ENCODE measurements at regions not wholly inside any gene's neighbourhood (a gene's known extent, or its start where the extent isn't known, plus 50 kb on each side); places are given as distances from the start of the nearest gene placed in this dataset.
A peak's percentile ranks its signal among the peaks of the same experiment; 100 is the strongest.
"Not testable (repeated sequence)": the region's sequence is repeated elsewhere in the genome, so short reads cannot be mapped to it uniquely, and the experiment has no call there.

DNA sequence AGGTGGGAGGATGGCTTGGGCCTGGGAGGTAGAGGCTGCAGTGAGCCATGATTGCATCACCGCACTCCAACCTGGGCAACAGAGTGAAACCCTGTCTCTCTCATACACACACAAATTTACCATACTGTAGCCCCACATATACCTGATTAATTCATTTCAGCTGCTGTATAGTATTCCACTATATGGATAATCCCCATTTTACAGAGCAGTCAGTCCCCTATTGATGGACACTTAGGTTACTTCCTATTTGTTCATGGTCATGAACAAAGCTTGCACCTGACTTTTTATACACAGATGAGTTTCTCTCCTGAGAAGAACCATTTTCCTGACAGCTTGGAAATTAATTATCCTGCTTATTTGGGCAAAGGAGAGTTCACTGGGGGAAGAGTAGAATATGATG lies 59.2 kb downstream of the EMX2 start:
- no peak for DNase-seq (ENCODE audit: low read depth)

DNA sequence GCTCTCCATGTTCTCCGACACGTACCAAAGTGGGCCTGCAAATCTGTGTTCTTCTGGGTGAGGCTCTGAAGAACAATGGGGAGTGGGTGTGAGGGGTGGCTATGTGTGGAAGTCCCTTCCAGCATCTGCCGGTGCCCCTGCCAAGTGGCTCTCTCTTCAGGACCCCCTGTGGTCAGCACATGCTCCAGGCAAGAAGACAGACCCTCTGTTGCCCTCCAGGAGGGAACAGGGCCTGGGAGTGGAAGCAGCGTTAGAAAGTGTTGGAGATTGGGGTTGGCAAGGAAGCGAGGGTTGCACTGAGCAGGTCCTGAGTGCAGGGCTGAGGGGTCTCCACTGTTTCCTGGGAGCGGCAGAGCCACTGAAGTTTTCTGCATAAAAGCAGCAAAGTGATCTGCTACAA lies 60.5 kb downstream of the EMX2 start:
- DNase-seq (ENCODE audit: low read depth), result no peak

DNA sequence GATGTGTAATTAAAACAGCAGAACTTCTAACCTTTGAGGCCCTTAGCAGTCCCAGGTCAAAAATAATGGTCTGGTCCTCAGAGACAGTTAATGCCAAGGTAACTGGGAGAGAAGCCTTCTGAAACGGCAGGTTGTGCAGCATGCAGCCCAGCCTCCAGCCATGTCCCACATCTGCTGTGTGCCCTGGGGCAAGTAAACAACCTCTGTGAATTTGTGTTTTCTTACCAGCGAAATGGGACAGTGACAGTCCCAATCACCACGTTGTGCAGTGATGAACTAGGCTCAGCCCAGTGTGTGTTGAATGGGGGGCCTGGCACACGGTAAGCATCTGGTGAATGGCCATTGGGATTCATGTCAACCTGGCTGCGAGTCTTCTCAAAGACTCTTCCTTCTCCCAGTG lies 61.2 kb downstream of the EMX2 start:
- DNase-seq (ENCODE audit: low read depth), result no peak

DNA sequence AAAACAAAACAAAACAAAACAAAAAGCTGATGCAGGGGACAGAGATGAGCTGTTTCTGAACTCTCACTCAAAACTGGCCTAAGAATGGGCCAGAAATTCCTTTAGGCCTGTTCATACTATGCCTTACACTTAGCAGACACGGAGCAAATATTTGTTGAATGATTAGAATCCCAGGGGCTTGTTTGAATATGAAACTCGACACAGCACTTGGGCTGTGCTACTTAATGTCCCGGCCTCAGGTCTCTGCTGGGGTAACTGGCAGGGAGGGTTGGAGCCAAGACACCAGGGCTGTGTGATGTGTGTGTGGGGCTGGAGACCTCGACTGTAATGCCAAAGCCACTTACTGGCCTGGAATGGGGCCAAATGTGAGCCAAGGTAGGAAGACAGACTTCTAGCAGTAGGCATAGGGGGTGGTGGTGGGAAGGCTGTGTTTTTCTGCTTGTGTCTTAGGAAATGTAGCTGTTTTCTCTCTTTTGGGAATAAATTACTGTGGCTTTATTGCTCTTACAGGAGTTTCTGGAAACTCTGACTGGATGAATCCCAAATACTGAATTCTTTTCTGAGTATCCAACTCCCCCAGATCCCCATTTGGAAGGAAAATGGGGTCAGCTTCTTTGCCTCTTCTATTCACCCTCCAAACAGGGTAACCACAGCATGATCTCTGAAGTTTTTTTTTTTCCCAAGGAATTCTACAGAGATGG lies 66.7 kb downstream of the EMX2 start:
- DNase-seq (ENCODE audit: low read depth), result peak; percentile 65

DNA sequence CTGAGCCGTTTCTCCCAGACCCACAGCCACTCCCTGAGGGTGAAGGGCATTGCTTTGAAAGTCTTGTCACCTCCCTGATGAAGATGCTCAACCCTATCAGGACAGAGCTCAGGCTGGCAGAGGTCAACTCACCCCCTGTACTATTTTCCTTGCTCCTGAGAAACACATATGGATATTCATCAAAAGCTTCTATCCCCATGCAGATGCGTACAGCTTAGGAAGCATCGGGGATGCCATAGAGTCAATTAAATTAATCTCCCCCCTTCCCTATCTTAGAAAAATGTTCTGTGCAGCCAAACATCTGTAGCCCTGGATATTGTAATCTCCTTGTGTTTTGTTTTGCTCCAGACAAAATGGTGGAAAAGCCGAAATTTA lies 67.2 kb downstream of the EMX2 start:
- DNase-seq (ENCODE audit: low read depth), result no peak

DNA sequence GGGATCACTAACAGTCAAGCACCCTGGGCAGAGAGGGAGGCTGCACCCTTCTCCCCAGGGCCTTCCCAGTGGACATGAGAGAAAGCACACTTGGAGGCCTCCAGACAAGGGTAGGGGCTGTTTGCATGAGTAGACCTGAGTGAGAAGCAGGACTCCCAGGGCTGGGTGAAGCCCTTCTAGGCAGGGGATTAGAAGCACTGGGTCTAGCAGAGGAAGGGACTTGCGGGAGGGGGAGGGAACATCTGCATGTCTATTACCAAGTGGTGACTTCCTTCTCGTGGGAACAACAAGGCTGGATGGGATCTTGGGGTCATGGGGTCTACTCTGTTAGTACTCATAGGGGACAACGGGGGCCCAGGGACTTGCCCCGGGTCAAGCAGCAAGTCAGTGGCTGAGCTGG lies 67.8 kb downstream of the EMX2 start:
- no peak for DNase-seq (ENCODE audit: low read depth)

DNA sequence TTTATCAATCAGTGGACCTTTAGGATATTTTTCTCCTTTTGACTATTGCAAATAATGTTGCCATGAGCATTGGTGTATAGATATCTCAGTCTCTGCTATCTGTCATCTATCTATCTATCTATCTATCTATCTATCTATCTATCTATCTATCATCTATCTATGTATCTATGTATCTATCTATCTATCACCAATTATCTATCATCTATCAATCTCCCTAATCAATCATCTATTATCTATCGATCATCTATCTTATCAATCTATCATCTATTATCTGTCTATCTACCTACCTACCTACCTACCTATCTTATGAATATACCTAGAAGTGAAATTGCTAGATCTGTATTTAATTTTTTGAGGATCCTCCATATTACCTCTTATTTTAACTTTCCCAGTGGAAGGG lies 69.6 kb downstream of the EMX2 start:
- no peak for DNase-seq (ENCODE audit: low read depth)

DNA sequence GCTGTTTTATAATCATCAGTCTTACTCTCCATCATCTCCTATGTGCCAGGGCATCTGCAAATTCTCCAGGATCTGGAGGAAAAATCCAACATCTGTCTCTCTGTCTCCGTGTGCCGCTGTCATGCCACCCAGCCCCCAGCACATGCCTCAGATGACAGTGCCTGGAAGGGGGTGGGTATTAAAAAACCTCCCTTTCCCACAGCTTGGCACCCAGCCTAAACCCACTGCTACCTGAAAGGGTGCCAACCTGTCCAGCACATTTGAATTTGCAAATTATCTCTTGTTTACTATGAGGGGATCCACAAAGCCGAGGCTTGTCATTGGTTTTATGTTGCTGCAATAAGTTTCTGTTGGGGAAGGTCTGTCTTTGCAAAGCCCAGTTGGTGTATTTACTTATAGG lies 73.1 kb downstream of the EMX2 start:
- DNase-seq (ENCODE audit: low read depth), result no peak

DNA sequence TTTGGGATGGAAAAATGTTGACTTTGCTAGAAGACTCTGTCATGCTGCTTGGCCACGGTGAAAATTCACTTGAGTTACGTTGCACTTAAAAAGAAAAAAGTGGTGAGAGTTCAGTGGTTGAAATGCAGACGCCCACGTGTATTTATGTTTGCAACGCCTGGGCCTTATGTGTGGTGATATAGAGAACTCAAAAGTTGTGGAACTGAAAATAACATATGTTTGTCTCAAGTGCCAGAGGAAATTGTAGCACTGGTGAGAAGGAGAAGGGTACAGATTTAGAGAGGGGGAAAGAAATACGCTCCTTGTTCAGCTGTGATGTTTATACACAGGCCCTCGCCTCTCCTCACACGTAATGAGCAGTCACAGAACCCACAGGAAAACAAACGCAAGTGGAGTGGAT lies 73.6 kb downstream of the EMX2 start:
- no peak for DNase-seq (ENCODE audit: low read depth)

DNA sequence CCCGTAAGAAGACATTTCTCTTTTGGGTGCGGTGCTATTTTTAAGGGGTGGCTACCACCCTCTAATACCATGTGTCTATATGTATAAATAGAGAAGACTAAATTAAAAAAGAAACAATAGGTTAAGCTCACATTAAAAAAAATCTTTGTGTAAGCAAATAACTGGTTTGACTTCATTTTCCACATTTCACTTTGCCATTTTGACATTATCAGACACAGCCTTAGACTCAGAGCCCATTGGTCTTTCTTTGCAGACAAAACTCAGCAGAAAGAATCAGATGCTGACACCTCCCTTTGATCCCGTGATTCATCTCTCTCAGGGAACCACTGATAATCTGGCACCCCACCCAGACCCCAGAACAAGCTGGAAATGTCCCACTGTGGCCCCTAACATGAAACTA lies 74.5 kb downstream of the EMX2 start:
- DNase-seq (ENCODE audit: low read depth), result no peak

DNA sequence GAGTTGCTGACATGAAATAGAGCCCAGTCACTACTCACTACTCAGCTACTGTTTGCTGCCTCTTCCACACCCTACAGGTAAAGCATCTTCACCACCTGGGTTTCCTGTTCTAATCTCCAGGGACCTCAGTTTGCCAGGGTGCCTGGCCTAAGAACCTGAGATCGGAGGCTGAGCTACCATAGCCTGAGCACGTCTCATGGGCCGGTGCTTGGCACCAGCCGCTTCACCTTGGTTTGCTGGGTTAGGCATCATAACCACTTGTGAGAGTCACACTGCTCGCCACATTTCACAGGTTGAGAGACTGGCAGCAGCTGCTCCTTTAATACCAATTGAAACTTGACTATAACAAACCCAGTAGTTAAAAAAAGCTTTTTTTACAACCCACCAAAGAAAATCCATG lies 75.1 kb downstream of the EMX2 start:
- DNase-seq (ENCODE audit: low read depth), result no peak

DNA sequence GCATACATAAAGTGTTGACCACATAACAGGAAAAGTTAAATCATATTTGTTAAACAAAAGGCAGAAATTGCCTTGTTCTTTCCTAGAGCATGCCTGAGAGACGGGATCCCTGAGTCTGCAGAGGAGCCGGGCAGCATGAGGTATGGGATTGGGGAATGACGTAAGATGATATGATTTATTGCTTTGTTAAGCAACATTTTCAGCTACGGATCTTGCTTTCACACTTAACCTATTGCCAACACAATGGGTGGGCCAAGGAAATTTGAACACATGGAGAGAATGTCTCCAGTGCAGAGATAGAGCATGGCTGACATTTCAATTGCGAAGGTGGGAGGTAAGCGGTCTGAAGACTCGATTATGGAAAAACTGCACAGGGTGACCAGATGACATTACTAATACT lies 76.7 kb downstream of the EMX2 start:
- DNase-seq (ENCODE audit: low read depth), result no peak

DNA sequence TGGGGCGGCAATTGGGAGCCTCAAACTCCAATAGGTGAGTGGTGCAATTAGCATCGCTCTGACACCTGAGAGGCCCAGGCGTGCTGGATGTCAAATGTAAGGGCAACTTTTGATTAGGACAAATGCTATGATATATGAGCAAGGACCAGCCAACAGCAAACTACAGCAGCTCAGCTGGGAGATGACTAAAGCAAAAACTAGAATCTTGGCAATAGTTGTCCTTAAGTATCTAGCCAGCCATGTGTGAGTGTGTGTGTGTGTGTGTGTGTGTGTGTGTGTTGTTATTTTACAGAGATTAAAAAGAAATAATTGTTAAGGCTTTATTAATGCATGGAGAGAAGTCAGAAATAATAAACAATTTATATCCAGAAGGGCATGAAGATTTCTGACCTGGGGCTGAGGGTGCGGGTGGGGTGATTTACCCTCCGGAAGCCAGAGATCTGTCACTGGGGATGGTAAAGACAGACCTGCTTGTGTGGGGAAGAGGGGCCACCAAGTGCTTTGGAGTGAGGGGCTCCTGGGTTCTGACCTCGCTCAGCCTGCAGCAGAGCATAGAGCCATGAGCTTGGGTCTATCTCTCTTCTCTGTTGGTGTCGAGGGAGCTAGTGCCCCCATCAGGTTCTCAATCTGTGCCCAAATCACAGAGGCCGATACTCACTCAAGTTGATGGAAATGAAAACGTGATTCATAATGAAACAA lies 77.3 kb downstream of the EMX2 start:
- no peak for DNase-seq (ENCODE audit: low read depth)

DNA sequence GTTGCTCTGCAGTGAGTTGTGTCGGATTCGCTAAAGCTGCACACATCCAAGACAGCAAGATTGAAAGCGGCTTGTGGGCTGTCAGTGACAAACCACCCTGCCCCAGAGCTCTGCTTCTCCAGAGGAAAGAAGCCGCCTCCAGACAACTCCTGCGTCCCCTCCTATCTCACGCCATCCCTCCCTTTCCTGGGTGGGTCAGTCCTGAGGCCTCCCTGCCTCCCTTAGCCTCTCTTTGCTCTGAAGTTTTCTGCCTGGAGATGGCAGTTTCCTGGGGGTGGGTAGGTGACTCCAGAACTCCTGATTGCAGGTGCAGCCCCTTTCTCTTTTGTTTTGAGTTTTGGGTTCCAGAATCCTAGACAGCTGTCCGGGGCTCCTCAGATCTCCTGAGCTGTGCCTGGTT lies 78.7 kb downstream of the EMX2 start:
- no peak for DNase-seq (ENCODE audit: low read depth)

DNA sequence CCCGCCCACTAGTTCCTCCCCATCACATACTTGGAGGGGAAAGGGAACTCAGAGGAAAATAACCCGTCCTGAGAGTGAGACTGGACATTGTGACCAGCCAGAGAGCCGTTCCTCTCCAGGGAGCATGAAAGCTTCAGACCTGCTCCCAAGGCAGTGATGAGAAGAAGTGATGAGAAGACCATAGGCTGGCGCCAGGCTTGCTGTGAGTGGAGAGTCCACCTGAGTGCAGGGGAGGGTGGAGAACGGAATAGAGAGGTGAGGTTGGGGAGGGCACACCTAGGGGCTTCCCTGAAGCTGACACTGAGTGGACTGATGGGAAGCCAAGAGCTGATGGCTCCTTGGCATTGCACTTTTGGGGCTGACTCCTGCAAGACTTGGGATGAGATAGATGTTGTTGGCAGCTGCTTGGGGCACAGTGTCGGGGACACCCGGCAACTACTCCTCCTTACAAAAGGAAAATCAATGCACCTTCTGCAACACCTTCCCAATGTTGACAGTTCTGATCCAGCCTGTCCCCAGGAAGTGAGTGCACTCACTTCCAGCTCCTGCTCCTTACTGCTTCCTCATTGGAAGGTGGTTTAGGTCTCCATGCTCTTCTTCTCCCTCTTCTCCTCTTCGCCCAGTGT lies 79.4 kb downstream of the EMX2 start:
- DNase-seq (ENCODE audit: low read depth), result no peak

DNA sequence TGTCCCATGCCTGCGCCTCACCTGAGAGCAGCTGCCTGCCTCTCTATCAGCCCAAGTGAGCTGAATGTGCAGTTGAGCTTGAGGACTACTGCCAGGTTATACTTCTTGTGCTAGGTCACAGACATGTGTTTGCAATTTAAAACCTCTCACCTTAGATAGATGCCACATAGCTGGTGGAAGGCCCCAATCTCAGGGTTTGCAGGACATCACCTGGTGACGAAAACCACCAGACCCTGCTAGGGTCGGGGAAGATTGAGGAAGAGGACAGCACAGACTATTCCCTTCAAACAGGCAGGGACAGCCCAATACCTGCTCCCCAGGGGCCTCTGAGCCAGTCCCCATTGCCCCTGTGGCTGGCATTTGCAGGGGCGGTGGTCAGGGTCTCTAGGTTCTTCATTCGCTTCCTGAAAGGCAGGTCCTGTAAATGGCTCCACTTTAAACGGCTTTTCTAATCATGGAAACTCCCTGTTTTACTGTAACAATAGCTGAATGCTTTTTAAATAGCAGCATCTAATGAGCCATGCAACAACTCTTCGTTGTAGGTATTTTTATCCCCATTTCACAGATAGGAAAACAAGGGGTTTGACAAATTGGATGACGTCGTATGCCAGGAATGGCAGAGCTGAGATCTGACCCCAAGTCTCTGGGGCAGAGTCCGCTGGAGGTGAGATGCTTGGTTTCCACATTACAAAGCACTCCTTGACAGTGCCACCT lies 80.1 kb downstream of the EMX2 start:
- no peak for DNase-seq (ENCODE audit: low read depth)

DNA sequence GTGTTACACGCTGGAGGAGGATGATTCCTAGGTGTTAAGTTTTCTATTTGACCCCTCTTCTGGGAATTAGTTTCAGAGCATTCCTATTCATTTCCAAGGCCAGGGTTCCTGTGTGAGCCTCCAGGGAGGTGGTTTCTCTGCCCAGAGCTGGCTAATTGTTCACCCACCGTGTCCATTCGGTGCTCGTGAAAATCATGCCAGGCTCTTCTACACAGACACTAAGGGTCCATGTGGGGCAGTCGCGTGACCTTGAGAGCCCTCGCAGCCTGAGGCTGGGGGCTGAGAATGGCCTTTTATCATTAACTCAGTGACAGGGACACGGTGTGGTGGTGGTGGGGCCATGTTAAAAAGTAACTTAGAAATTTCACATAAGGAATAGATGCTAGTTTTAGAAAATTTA lies 83.7 kb downstream of the EMX2 start:
- DNase-seq (ENCODE audit: low read depth), result no peak

DNA sequence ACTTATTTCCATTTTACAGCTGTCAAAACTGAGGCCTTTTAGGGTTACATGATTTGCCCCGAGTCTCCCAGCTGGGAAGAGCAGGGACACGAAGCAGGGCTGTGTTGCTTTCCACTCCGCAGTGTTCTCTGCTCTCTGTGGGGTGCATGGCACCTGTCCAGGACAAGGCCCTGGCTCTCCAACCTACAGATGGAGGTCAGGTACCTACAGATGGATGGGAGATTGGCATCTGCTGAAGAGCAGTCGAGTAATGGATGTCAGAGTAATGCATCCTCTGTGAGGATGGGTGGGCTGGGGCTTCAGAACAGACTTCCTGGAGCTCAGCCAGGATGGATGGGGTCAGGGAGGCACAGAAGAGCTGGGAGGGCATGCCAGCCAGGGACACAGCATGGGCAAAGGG lies 85.0 kb downstream of the EMX2 start:
- no peak for DNase-seq (ENCODE audit: low read depth)

DNA sequence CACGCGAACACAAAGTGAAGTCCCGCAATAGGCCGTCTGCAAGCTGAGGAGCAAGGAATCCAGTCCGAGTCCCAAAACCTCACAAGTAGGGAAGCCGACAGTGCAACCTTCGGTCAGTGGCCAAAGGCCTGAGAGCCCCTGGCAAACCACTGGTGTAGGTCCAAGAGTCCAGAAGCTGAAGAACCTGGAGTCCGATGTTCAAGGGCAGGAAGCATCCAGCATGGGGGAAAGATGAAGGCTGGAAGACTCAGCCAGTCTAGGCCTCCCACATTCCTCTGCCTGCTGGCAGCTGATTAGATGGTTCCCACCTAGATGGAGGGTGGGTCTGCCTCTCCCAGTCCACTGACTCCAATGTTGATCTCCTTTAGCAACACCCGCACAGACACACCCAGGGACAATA lies 87.2 kb downstream of the EMX2 start:
- DNase-seq (ENCODE audit: low read depth), result not testable (repeated sequence)

DNA sequence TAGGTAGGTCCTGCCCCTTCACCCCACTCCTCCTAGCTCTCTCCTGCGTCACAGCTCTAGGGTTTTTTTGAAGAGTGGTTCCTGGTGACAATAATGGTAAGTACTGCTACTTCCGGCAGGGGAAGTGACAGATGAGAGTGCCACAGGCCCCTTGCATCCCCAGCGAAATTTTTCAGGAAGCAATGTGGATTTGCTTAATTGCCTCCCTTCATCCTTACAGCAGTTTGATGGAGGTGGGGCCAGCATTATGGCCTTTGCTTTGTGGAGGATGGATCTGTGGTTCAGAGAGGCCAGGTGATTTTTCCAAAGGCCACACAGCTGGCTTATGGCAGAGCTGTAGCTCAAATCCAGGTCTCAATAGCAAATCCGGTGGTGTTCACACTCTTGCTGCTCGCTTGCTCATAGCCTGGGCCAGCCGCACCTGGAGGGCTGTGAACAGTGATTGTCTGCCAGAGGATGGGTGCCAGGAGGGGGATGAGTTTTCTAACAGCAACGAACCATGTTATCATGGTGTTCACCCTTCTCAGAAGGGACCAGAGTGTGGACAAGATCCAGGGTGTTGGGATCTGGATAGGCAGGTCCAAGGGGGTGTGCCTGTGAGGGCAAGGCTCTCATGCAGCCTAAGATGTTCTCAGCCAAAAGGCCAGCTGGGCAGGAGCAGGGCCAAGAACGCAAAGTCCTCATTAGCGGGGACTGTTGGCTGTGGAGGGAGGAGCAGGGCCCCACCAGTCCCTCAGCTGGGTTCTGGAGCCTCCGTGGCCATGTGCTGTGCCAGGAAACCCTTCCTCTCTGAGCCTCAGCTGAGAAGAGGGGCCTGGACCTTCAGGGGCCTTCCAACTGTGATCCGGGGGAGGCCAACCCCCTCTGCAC lies 89.0 kb downstream of the EMX2 start:
- no peak for DNase-seq (ENCODE audit: low read depth)

DNA sequence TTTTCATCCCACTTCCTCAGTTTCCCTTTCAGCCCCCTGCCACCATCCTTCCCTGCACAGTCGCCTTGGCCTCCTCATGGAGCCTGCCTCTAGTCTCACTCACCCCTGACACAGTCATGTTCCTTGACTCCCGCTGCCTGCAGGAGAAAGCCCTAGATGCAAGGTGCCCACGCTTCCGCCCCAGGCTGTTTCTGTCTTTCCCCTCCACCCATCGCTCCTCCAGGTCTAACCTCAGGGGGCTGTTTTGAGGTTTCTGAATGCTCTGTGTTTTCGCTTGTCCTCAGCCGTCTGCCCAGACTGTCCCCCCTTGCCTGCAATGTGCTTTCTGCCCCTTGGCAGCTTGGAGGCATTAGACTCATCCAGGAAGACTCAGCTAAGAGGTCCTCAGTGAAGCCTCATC lies 89.9 kb downstream of the EMX2 start:
- DNase-seq (ENCODE audit: low read depth), result no peak
